Right lobe of liver (tissue), 6 donors: ENCODE measurements at regions not wholly inside any gene's neighbourhood (a gene's known extent, or its start where the extent isn't known, plus 50 kb on each side); places are given as distances from the start of the nearest gene placed in this dataset.

ENCODE experiments used
- ATAC-seq, 4 donors: fragments of 200-7000 bp; cut with Tn5 transposase; one replicate each; pipeline ENCODE4 v1.9.1; 2020; ENCODE audit warnings: mild to moderate bottlenecking in 4 of 4, moderate library complexity in 4 of 4
- DNase-seq, 3 donors: peaks; one replicate each; pipeline ENCODE4 v3.0.0-alpha.2; 2020
- H3K27ac ChIP-seq, 3 donors: fragments of 200-600 bp; one replicate each; pipeline ENCODE4 v1.8.0; 2022
- H3K27me3 ChIP-seq, 2 donors: fragments of 200-600 bp; one replicate each; pipeline ENCODE4 v1.8.0; 2022
- H3K36me3 ChIP-seq, 4 donors: fragments of 200-600 bp; sonication (generic) in 1 of 4; one replicate each; pipeline versions ENCODE4 v1.5.1 to v1.8.0; 2017 to 2022; ENCODE audit warnings: control low read depth in 1 of 4
- H3K4me1 ChIP-seq, 4 donors: fragments of 200-600 bp; sonication (generic) in 1 of 4; one replicate each; pipeline versions ENCODE4 v1.5.1 to v1.8.0; 2017 to 2022; ENCODE audit warnings: control low read depth in 1 of 4
- H3K4me3 ChIP-seq, 3 donors: fragments of 200-600 bp; one replicate each; pipeline ENCODE4 v1.8.0; 2022
- H3K9me3 ChIP-seq, 4 donors: fragments of 200-600 bp; sonication (generic) in 1 of 4; one replicate each; pipeline versions ENCODE4 v1.5.1 to v1.8.0; 2017 to 2022; ENCODE audit warnings: control low read depth in 1 of 4
- POLR2A ChIP-seq: fragments of 450-650 bp; IDR thresholded peaks from one replicate; pipeline ENCODE4 v1.6.1; 2017; ENCODE audit warnings: antibody characterized with exemption, mild to moderate bottlenecking
- WGBS: methylation state at CpG from one replicate; pipeline ENCODE4 v1.1.6; 2018; ENCODE audit warnings: low coverage, low lambda C conversion rate; ENCODE audit not compliant: insufficient coverage; ENCODE audit errors: missing lambda C conversion rate; 5-methylcytosine and 5-hydroxymethylcytosine counted together
- intact Hi-C, 2 donors: fragments of 100-400 bp; cut with DNase I; formaldehyde crosslinking; loops; one replicate each; pipeline versions ENCODE4 v1.11.2 to v1.14.1; 2022
- TF ChIP-seq, protein P1 (sequence below), 4 donors: fragments of 200-600 bp in 3 of 4; fragments of 450-650 bp in 1 of 4; IDR thresholded peaks; one replicate each; pipeline versions ENCODE4 v1.5.1 to v1.8.0; 2016 to 2022; ENCODE audit warnings: antibody characterized with exemption in 4 of 4, mild to moderate bottlenecking in 2 of 4
- donor health status: DM: no; HTN: yes; CAD: no.
- donor health status: DM: no; HTN: no; CAD: no.
- donor health status: DM: no; HTN: no; CAD: no.
- donor health status: DM: no; HTN: yes; CAD: no.
- donor health status: DM: no; HTN: yes; CAD: no.

DNA sequence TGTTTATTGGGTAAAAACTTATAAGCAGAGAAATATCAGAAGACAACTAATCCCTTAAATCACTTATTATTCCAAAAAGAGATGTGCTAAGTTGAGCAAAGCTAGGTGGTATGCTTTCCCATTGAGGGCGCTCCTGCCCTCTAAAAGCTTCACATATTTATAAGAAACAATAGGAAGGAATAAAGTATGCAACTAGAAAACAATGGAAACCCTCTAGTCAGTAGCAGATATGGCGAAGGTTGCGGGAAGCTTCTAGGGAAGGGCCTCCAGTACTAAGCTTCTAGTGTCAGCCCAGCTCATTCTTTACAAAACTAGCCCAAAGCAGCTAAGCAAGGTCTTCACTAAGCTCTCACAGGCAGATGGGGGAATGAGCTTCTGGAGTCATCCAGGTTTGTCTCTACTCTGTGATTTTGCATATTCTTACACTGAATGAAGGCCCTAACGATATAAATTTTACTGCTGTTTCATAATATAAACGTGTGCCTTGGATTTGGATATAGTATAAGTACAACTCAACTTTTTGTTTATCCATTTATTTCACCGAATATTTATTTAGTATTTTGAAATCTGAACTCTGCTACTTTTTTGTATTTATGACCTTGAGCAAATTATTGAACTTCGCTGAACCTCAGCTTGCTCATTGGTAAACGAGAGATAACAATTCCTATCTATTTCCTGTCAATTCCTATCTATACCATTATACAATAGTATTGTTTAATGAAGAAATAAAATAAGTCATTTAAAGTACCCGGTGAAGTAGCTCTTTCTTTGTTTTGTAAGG lies 571.4 kb downstream of the ELAVL2 start:
- Histone ChIP-seq H3K27me3 (no peaks in the 10 kb centered on the region), H3K9me3 (no peaks in the 10 kb centered on the region), H3K4me3 (no peak overlapping the region), H3K27ac (peak overlapping the region in 2 of 3 donors; percentile 13 to 16), H3K4me1 (peaks cover 0 to 11% (median 3%) of the 10 kb centered on the region in 4 donors), H3K36me3 (no peaks in the 10 kb centered on the region)
- WGBS = 39% methylated on average over 9 of the region's 9 CpGs
- intact Hi-C loops = no loop called here
- TF ChIP-seq POLR2A = no peak
- TF ChIP-seq, protein P1, sequence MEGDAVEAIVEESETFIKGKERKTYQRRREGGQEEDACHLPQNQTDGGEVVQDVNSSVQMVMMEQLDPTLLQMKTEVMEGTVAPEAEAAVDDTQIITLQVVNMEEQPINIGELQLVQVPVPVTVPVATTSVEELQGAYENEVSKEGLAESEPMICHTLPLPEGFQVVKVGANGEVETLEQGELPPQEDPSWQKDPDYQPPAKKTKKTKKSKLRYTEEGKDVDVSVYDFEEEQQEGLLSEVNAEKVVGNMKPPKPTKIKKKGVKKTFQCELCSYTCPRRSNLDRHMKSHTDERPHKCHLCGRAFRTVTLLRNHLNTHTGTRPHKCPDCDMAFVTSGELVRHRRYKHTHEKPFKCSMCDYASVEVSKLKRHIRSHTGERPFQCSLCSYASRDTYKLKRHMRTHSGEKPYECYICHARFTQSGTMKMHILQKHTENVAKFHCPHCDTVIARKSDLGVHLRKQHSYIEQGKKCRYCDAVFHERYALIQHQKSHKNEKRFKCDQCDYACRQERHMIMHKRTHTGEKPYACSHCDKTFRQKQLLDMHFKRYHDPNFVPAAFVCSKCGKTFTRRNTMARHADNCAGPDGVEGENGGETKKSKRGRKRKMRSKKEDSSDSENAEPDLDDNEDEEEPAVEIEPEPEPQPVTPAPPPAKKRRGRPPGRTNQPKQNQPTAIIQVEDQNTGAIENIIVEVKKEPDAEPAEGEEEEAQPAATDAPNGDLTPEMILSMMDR (IDR thresholded peaks at IDR 0.05) = peak in 1 of 4 donors; percentile 8
- peak; percentile 69 to 75 (median 74) for ATAC-seq
- DNase-seq = no peak

DNA sequence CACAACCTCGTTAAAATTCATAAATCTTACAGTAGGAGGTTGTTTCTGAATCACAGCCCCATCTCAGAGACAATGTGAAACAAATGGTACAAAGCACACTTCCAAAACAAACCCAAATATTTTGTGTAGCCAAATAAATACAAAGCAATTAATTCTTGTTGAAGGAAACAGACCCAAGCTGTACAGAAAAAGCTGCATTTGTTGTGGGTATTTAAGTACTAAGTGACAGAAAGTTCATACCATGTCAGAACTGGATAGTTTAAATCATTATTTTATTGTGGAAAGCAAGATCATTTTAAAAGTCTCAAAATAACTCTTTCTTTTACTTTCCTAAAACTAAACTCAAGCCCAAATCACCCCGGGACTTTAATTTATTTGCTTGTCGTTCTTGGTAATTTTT lies 570.7 kb downstream of the ELAVL2 start:
- 21% methylated on average over 3 of the region's 3 CpGs for WGBS
- H3K36me3 ChIP-seq = no peaks in the 10 kb centered on the region
- ATAC-seq (peak in 3 of 4 donors; percentile 20 to 23 (median 22)), DNase-seq (no peak)
- intact Hi-C loops = no loop called here
- no peaks in the 10 kb centered on the region for H3K27me3 ChIP-seq
- no peak overlapping the region for H3K4me3 ChIP-seq
- no peaks in the 10 kb centered on the region for H3K9me3 ChIP-seq
- H3K4me1 ChIP-seq = peaks cover 0 to 11% (median 3%) of the 10 kb centered on the region in 4 donors
- TF ChIP-seq POLR2A = no peak
- TF ChIP-seq, protein P1 (IDR thresholded peaks at IDR 0.05) = no peak
- H3K27ac ChIP-seq = peak overlapping the region in 1 of 3 donors; percentile 16

DNA sequence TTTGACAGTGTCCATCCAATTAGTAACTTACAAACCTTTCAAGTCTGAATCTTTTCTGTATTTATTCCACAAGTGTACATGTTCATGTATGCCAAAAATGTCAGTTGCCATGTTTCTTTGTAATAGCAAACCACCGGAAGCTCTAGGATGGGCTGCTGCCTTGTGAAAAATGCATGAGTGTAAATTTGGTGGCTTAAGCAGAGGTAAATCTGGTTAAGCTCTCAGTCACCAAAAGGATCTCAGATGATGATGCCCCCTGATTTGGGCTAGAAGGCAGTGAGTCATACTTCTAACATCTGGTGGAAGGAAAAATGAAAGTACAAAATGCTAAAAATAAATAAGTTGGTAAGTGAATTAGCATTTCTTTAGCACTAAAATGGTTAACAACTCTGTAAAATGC lies 567.5 kb downstream of the ELAVL2 start:
- Histone ChIP-seq H3K27me3 (no peaks in the 10 kb centered on the region), H3K27ac (no peak overlapping the region), H3K36me3 (no peaks in the 10 kb centered on the region), H3K9me3 (no peaks in the 10 kb centered on the region), H3K4me1 (peaks cover 0 to 11% (median 3%) of the 10 kb centered on the region in 4 donors), H3K4me3 (no peak overlapping the region)
- TF ChIP-seq, protein P1 (IDR thresholded peaks at IDR 0.05) = no peak
- TF ChIP-seq POLR2A = no peak
- 87% methylated on average over 1 of the region's 1 CpG for WGBS
- ATAC-seq (no peak), DNase-seq (no peak)
- intact Hi-C loops = no loop called here

DNA sequence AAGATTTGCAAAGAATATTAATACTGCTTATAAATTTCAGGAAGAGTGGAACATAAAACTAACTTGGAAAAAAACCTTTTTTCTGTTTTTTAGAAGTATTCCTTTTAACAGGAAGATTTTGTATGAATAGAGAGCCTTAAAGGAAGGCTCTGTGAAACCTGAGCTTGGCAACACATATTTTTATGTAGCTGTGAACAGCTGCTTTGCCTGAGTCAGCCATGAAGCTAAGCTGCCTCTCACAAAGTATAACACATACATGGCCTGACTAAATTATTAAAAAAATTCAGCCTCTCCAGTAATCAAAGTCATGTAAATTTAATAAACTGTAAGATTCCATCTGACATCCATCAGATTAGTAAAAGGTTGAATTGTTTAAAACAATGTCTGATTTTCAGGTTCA lies 547.5 kb downstream of the ELAVL2 start:
- Histone ChIP-seq H3K9me3 (no peaks in the 10 kb centered on the region), H3K36me3 (no peaks in the 10 kb centered on the region), H3K4me1 (no peaks in the 10 kb centered on the region), H3K27me3 (no peaks in the 10 kb centered on the region), H3K4me3 (no peak overlapping the region), H3K27ac (no peak overlapping the region)
- no peak for ATAC-seq
- intact Hi-C loops = no loop called here
- TF ChIP-seq, protein P1 (IDR thresholded peaks at IDR 0.05) = no peak
- TF ChIP-seq POLR2A = no peak
- no peak for DNase-seq
